ENCODE measurements at regions not wholly inside any gene's neighbourhood (a gene's known extent, or its start where the extent isn't known, plus 50 kb on each side); places are given as distances from the start of the nearest gene placed in this dataset.

DNA sequence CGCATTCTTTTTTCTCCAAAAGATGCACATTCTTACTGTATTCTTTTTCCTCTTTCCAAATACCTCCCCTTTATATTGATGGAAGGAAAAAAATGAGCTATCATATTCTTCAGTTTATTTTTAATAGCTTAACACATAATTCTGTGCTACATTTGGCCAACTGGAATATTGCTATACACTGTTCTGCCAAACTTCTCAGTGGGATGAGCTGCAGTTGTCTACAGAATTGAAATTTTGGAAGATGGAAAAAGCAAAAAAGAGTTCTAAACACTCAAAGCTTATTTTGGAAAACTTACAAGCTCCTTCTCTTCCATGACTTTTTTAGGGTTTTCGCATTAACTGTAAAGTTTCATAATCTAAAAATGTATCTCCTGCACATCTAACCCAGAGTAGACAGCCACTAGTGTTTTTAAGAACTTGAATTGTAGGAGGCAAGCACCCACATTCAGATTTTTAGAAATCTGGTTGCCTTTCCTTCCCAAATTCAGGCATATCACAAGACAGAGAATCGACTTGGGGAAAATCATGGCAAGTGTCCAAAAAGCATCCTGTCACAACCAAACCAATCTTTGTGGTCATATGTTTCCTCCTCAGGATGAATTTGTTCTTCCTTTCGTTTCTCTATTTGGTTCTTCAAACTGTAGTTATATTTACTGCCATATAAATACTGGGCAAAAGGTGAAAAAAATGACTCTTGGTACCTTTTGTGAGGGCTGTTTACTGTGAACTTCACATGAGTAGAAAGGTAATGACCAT is 111.4 kb upstream of the FRY start:
- TF ChIP-seq, protein P1, sequence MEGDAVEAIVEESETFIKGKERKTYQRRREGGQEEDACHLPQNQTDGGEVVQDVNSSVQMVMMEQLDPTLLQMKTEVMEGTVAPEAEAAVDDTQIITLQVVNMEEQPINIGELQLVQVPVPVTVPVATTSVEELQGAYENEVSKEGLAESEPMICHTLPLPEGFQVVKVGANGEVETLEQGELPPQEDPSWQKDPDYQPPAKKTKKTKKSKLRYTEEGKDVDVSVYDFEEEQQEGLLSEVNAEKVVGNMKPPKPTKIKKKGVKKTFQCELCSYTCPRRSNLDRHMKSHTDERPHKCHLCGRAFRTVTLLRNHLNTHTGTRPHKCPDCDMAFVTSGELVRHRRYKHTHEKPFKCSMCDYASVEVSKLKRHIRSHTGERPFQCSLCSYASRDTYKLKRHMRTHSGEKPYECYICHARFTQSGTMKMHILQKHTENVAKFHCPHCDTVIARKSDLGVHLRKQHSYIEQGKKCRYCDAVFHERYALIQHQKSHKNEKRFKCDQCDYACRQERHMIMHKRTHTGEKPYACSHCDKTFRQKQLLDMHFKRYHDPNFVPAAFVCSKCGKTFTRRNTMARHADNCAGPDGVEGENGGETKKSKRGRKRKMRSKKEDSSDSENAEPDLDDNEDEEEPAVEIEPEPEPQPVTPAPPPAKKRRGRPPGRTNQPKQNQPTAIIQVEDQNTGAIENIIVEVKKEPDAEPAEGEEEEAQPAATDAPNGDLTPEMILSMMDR (IDR thresholded peaks at IDR 0.05), result no peak
- no peaks in the 10 kb centered on the region for H3K36me3 ChIP-seq (ENCODE audit: control insufficient read depth, insufficient read depth, low read length)
- no peak overlapping the region for H3K4me3 ChIP-seq (ENCODE audit: low read depth, low read length)
- H3K79me2 ChIP-seq, result no peaks in the 10 kb centered on the region
- H3K27me3 ChIP-seq (ENCODE audit: control insufficient read depth, insufficient read depth, low read length), result no peaks in the 10 kb centered on the region
- no peaks in the 10 kb centered on the region for H3K9me3 ChIP-seq (ENCODE audit: control insufficient read depth, low read length)
- H3K4me1 ChIP-seq, result no peaks in the 10 kb centered on the region
- no peak overlapping the region for H3K4me2 ChIP-seq (ENCODE audit: low read length)
- no peak overlapping the region for H2AFZ ChIP-seq
- H3K27ac ChIP-seq, result no peak overlapping the region
- no peak overlapping the region for H3K9ac ChIP-seq

DNA sequence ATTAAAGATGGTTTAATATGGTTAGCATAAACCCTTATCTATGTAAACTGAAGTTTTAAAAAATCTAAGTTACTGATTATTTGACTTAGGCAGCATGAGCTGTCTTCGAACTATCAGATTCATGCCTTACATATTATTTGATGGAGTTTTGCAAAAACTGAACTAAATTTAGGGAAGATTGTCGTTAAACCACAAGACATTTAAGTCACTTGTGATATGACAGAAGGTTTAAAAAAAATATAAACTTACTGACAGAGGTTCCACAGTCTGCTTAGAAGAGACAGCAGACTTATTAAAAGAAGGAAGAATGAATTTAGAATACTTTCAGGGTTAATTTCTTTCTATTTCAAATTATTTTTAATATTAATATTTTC is 110.9 kb upstream of the FRY start:
- H3K27ac ChIP-seq, result no peak overlapping the region
- H3K4me1 ChIP-seq, result no peaks in the 10 kb centered on the region
- H3K79me2 ChIP-seq, result no peaks in the 10 kb centered on the region
- no peaks in the 10 kb centered on the region for H3K27me3 ChIP-seq (ENCODE audit: control insufficient read depth, insufficient read depth, low read length)
- H3K4me3 ChIP-seq (ENCODE audit: low read depth, low read length), result no peak overlapping the region
- H3K9ac ChIP-seq, result no peak overlapping the region
- H2AFZ ChIP-seq, result no peak overlapping the region
- H3K4me2 ChIP-seq (ENCODE audit: low read length), result no peak overlapping the region
- H3K36me3 ChIP-seq (ENCODE audit: control insufficient read depth, insufficient read depth, low read length), result no peaks in the 10 kb centered on the region
- H3K9me3 ChIP-seq (ENCODE audit: control insufficient read depth, low read length), result no peaks in the 10 kb centered on the region
- TF ChIP-seq, protein P1 (IDR thresholded peaks at IDR 0.05), result no peak

DNA sequence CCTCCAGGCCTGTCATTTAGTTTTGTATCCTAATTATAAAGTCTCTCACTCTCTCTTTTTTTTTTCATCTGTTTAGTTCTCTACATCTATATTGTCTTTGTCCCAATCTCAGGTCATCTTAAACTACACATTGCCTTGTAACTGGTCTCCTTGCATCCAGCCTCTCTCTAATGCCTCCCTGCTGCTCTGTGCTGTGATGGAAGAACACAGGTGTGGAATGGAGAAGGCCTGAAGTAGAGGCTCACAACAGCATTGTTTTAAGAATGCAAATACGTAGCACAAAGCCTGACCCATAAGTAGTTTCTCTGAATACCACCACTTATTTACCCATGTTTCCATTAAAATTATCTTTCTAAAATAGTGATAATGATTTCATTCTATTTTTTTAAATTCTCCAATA is 108.8 kb upstream of the FRY start:
- Histone ChIP-seq H3K27ac (no peak overlapping the region), H2AFZ (no peak overlapping the region), H3K4me1 (no peaks in the 10 kb centered on the region), H3K27me3 (ENCODE audit: control insufficient read depth, insufficient read depth, low read length) (no peaks in the 10 kb centered on the region), H3K4me2 (ENCODE audit: low read length) (no peak overlapping the region), H3K9ac (no peak overlapping the region), H3K36me3 (ENCODE audit: control insufficient read depth, insufficient read depth, low read length) (no peaks in the 10 kb centered on the region), H3K79me2 (no peaks in the 10 kb centered on the region), H3K9me3 (ENCODE audit: control insufficient read depth, low read length) (no peaks in the 10 kb centered on the region), H3K4me3 (ENCODE audit: low read depth, low read length) (no peak overlapping the region)
- TF ChIP-seq, protein P1 (IDR thresholded peaks at IDR 0.05), result no peak

DNA sequence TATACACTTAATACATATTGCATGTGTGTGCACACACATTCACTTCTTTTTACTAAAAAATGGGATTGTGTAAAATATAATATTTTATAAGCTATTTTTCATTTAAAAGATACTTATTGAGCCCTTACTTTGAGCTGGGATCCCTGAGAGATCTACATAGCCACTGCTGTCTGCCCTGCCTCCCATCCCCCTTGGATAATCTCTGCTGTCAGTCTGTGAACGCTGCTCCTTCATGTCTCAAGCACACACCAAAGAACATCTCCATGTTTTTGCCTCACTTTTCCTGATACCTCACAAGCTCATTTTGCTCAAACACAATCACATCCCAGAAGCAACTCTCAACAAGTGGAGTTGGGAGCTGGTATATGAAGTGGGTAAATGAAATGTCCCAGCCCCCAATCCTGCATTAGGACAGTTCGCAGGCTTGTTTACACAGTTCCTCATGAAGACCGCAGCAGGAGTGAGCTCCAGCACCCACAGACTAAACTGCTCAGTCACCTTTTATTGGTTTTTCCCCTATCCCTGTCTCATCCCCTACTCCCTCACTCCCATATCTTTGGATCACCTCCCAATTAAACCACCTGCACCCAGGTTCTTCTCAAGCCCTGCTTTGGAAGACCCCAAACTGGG is 108.3 kb upstream of the FRY start:
- Histone ChIP-seq H3K27ac (no peak overlapping the region), H3K4me1 (no peaks in the 10 kb centered on the region), H3K27me3 (ENCODE audit: control insufficient read depth, insufficient read depth, low read length) (no peaks in the 10 kb centered on the region), H3K9me3 (ENCODE audit: control insufficient read depth, low read length) (no peaks in the 10 kb centered on the region), H3K4me2 (ENCODE audit: low read length) (no peak overlapping the region), H3K9ac (no peak overlapping the region), H3K4me3 (ENCODE audit: low read depth, low read length) (no peak overlapping the region), H3K79me2 (no peaks in the 10 kb centered on the region), H3K36me3 (ENCODE audit: control insufficient read depth, insufficient read depth, low read length) (no peaks in the 10 kb centered on the region), H2AFZ (no peak overlapping the region)
- TF ChIP-seq, protein P1 (IDR thresholded peaks at IDR 0.05), result no peak

DNA sequence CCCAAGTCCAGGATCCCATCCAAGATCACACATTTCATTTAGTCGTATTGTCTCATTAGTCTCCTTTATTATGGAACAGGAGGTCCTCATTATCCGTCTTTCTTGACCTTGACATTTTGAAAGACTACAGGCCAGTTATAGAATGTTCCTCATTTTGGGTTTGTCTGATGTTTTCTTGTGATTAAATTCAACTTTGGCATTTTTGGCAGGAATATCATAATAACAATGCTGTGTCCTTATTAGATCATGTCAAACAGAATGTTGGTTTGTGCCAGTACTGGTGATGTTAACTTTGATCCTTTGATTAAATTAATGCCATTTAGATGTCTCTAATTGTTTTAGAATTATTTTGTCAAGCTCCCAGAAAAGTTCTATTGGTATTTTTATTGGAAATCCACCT is 106.5 kb upstream of the FRY start:
- Histone ChIP-seq H3K79me2 (no peaks in the 10 kb centered on the region), H3K36me3 (ENCODE audit: control insufficient read depth, insufficient read depth, low read length) (no peaks in the 10 kb centered on the region), H3K27me3 (ENCODE audit: control insufficient read depth, insufficient read depth, low read length) (no peaks in the 10 kb centered on the region), H3K9ac (no peak overlapping the region), H3K9me3 (ENCODE audit: control insufficient read depth, low read length) (no peaks in the 10 kb centered on the region), H3K27ac (no peak overlapping the region), H2AFZ (no peak overlapping the region), H3K4me3 (ENCODE audit: low read depth, low read length) (no peak overlapping the region), H3K4me1 (no peaks in the 10 kb centered on the region), H3K4me2 (ENCODE audit: low read length) (no peak overlapping the region)
- TF ChIP-seq, protein P1 (IDR thresholded peaks at IDR 0.05), result no peak
